ENCODE measurements at regions not wholly inside any gene's neighbourhood (a gene's known extent, or its start where the extent isn't known, plus 50 kb on each side); places are given as distances from the start of the nearest gene placed in this dataset.

DNA sequence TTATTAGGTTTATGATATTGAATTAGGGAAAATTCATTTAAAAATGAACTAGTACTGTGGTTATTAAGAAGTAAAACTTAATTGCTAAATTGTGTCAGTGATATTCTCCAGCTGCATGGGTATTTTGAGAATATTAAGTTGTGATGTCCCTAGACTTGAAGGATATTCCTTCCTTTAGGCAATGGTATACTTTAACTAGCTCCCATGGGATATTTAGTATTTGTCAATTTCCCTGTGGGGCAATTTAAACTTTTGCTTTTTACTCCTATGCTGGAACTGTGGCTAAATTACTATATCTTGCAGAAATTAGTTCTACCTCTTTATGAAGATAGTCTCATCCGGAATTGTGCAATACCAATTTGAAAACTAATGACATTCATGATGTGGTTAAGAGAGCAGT, 151.6 kb upstream of the CSNK1A1L start:
- no peak for TF ChIP-seq POLR2A (IDR thresholded peaks at IDR 0.05)
- TF ChIP-seq, protein P1, sequence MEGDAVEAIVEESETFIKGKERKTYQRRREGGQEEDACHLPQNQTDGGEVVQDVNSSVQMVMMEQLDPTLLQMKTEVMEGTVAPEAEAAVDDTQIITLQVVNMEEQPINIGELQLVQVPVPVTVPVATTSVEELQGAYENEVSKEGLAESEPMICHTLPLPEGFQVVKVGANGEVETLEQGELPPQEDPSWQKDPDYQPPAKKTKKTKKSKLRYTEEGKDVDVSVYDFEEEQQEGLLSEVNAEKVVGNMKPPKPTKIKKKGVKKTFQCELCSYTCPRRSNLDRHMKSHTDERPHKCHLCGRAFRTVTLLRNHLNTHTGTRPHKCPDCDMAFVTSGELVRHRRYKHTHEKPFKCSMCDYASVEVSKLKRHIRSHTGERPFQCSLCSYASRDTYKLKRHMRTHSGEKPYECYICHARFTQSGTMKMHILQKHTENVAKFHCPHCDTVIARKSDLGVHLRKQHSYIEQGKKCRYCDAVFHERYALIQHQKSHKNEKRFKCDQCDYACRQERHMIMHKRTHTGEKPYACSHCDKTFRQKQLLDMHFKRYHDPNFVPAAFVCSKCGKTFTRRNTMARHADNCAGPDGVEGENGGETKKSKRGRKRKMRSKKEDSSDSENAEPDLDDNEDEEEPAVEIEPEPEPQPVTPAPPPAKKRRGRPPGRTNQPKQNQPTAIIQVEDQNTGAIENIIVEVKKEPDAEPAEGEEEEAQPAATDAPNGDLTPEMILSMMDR (IDR thresholded peaks at IDR 0.05) = no peak
